H7 (cell line): ENCODE measurements at regions not wholly inside any gene's neighbourhood (a gene's known extent, or its start where the extent isn't known, plus 50 kb on each side); places are given as distances from the start of the nearest gene placed in this dataset.
A peak's percentile ranks its signal among the peaks of the same experiment; 100 is the strongest.
"Not testable (repeated sequence)": the region's sequence is repeated elsewhere in the genome, so short reads cannot be mapped to it uniquely, and the experiment has no call there.

Experiments
- DNase-seq: peaks from one replicate; pipeline ENCODE4 v3.0.0; 2012
- H3K27me3 ChIP-seq: 2 replicates; pipeline ENCODE4 v1.6.0; 2011; ENCODE audit warnings: mild to moderate bottlenecking, low read length; ENCODE audit not compliant: control insufficient read depth, insufficient read depth
- H3K36me3 ChIP-seq: replicated peaks from 2 replicates; pipeline ENCODE4 v1.5.1; 2011; ENCODE audit warnings: low read length; ENCODE audit not compliant: control insufficient read depth, insufficient read depth
- H3K4me3 ChIP-seq: 2 replicates; pipeline ENCODE4 v1.5.1; 2011; ENCODE audit warnings: low read depth, mild to moderate bottlenecking, control low read depth, low read length, moderate library complexity; ENCODE audit not compliant: insufficient read depth

- no peak overlapping the region for H3K4me3 ChIP-seq
- H3K36me3 ChIP-seq: no peaks in the 10 kb centered on the region
- DNase-seq: no peak
- no peaks in the 10 kb centered on the region for H3K27me3 ChIP-seq
Observed at GRCh38 chr6:131470534-131470933, 102.5 kb upstream of the ARG1 start.

GRCh38 chr6:131471331-131471730 lies 101.7 kb upstream of the ARG1 start:
- Histone ChIP-seq H3K4me3 (no peak overlapping the region), H3K36me3 (no peaks in the 10 kb centered on the region), H3K27me3 (no peaks in the 10 kb centered on the region)
- DNase-seq: no peak

GRCh38 chr6:131473303-131473702 lies 99.7 kb upstream of the ARG1 start:
- not testable (repeated sequence) for H3K36me3 ChIP-seq, H3K4me3 ChIP-seq, H3K27me3 ChIP-seq, DNase-seq

- DNase-seq: no peak
- H3K4me3 ChIP-seq: no peak overlapping the region
- no peaks in the 10 kb centered on the region for H3K36me3 ChIP-seq
Observed at GRCh38 chr6:131476362-131476761, 96.7 kb upstream of the ARG1 start.

GRCh38 chr6:131478740-131479211 lies 94.2 kb upstream of the ARG1 start:
- DNase-seq, H3K36me3 ChIP-seq: not testable (repeated sequence)

More at GRCh38 chr6:131476362-131476761, 96.7 kb upstream of the ARG1 start:
- no peaks in the 10 kb centered on the region for H3K27me3 ChIP-seq

GRCh38 chr6:131486608-131487007 lies 86.4 kb upstream of the ARG1 start:
- Histone ChIP-seq H3K36me3 (no peaks in the 10 kb centered on the region), H3K27me3 (no peaks in the 10 kb centered on the region; the same call in 1 of the 2 replicates), H3K4me3 (no peak overlapping the region)
- no peak for DNase-seq

More at GRCh38 chr6:131478740-131479211, 94.2 kb upstream of the ARG1 start:
- H3K4me3 ChIP-seq, H3K27me3 ChIP-seq: not testable (repeated sequence)

GRCh38 chr6:131488780-131489179 lies 84.2 kb upstream of the ARG1 start:
- no peak for DNase-seq
- no peaks in the 10 kb centered on the region for H3K36me3 ChIP-seq
- no peaks in the 10 kb centered on the region; the same call in 1 of the 2 replicates for H3K27me3 ChIP-seq
- no peak overlapping the region for H3K4me3 ChIP-seq

GRCh38 chr6:131490441-131490840 lies 82.6 kb upstream of the ARG1 start:
- DNase-seq: no peak
- no peak overlapping the region for H3K4me3 ChIP-seq
- H3K36me3 ChIP-seq: no peaks in the 10 kb centered on the region
- H3K27me3 ChIP-seq: no peaks in the 10 kb centered on the region; the same call in 1 of the 2 replicates

GRCh38 chr6:131492932-131493573 lies 80.0 kb upstream of the ARG1 start:
- Histone ChIP-seq H3K27me3 (no peaks in the 10 kb centered on the region; the same call in 1 of the 2 replicates), H3K4me3 (no peak overlapping the region), H3K36me3 (no peaks in the 10 kb centered on the region)
- no peak for DNase-seq

GRCh38 chr6:131504387-131504786 lies 68.6 kb upstream of the ARG1 start:
- H3K27me3 ChIP-seq, H3K4me3 ChIP-seq, DNase-seq, H3K36me3 ChIP-seq: not testable (repeated sequence)

GRCh38 chr6:131510094-131510493 lies 62.9 kb upstream of the ARG1 start:
- Histone ChIP-seq H3K4me3 (no peak overlapping the region), H3K36me3 (peaks cover 1% of the 10 kb centered on the region; the same call in 1 of the 2 replicates), H3K27me3 (no peaks in the 10 kb centered on the region)
- DNase-seq: peak; percentile 25

- no peaks in the 10 kb centered on the region for H3K27me3 ChIP-seq
- no peak for DNase-seq
- peaks cover 1% of the 10 kb centered on the region; the same call in 1 of the 2 replicates for H3K36me3 ChIP-seq
- no peak overlapping the region for H3K4me3 ChIP-seq
Observed at GRCh38 chr6:131510591-131510990, 62.4 kb upstream of the ARG1 start.

GRCh38 chr6:131519670-131520436 lies 53.2 kb upstream of the ARG1 start:
- Histone ChIP-seq H3K4me3 (no peak overlapping the region), H3K36me3 (no peaks in the 10 kb centered on the region), H3K27me3 (no peaks in the 10 kb centered on the region)
- no peak for DNase-seq
